ENCODE measurements at regions not wholly inside any gene's neighbourhood (a gene's known extent, or its start where the extent isn't known, plus 50 kb on each side); places are given as distances from the start of the nearest gene placed in this dataset.

DNA sequence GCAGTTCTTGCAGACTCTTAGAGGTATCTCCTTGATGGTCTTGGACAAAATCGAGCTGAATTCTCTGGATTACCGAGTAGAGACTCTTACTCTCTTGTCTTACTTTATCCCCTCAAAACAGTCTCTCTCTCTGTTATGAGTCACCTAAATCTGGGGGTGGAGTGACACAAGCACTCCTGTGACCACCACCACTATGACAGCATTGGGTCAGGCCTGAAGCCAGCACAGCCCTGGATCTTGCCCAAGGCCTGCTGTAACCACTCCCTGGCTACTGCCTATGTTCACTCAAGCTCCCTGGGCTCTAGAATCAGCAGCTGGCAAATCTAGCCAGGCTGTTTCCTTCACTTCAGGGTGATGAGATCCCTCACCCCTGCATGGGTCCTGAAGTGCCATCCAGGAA is 662.5 kb downstream of the LUZP2 start:
- CTCF ChIA-PET, result no interaction called here
- DNase-seq (ENCODE audit: low read depth), result no peak
- POLR2A ChIA-PET, result no interaction called here
- TF ChIP-seq, protein P1, sequence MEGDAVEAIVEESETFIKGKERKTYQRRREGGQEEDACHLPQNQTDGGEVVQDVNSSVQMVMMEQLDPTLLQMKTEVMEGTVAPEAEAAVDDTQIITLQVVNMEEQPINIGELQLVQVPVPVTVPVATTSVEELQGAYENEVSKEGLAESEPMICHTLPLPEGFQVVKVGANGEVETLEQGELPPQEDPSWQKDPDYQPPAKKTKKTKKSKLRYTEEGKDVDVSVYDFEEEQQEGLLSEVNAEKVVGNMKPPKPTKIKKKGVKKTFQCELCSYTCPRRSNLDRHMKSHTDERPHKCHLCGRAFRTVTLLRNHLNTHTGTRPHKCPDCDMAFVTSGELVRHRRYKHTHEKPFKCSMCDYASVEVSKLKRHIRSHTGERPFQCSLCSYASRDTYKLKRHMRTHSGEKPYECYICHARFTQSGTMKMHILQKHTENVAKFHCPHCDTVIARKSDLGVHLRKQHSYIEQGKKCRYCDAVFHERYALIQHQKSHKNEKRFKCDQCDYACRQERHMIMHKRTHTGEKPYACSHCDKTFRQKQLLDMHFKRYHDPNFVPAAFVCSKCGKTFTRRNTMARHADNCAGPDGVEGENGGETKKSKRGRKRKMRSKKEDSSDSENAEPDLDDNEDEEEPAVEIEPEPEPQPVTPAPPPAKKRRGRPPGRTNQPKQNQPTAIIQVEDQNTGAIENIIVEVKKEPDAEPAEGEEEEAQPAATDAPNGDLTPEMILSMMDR (IDR thresholded peaks at IDR 0.05; ENCODE audit: insufficient read depth, low read depth, low read length), result no peak
- Histone ChIP-seq H3K36me3 (ENCODE audit: control insufficient read depth, insufficient read depth, low read length) (no peaks in the 10 kb centered on the region), H3K4me3 (ENCODE audit: low read depth, low read length) (no peak overlapping the region), H3K27me3 (ENCODE audit: control insufficient read depth, insufficient read depth, low read length) (no peaks in the 10 kb centered on the region)

DNA sequence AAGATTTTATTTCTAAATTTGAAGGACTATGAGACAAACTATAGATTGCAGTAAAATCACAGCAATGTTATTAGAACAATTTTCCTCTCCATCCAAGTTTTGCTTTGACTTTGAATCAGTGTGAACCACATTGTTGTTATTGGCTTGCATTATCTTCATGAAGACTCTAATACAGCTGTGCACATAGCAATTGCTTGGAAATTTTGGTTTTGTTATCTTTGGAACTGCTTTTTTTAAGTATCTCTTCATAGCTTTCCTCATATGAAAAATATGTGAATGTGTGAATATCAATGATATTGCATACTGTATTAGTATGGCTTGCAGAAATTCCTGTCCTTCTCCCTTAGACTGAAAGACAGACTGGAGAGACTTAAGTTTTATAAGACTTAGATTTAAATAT is 666.6 kb downstream of the LUZP2 start:
- DNase-seq (ENCODE audit: low read depth), result no peak
- H3K27me3 ChIP-seq (ENCODE audit: control insufficient read depth, insufficient read depth, low read length), result no peaks in the 10 kb centered on the region
- POLR2A ChIA-PET, result no interaction called here
- TF ChIP-seq, protein P1 (IDR thresholded peaks at IDR 0.05; ENCODE audit: insufficient read depth, low read depth, low read length), result no peak
- no peak overlapping the region for H3K4me3 ChIP-seq (ENCODE audit: low read depth, low read length)
- H3K36me3 ChIP-seq (ENCODE audit: control insufficient read depth, insufficient read depth, low read length), result no peaks in the 10 kb centered on the region
- CTCF ChIA-PET, result no interaction called here

GRCh38 chr11:25180187-25180586 is 683.3 kb downstream of the LUZP2 start:
- no peak for DNase-seq (ENCODE audit: low read depth)
- no peak overlapping the region for H3K4me3 ChIP-seq (ENCODE audit: low read depth, low read length)
- no peaks in the 10 kb centered on the region for H3K27me3 ChIP-seq (ENCODE audit: control insufficient read depth, insufficient read depth, low read length)
- TF ChIP-seq, protein P1 (IDR thresholded peaks at IDR 0.05; ENCODE audit: insufficient read depth, low read depth, low read length), result no peak
- POLR2A ChIA-PET, result no interaction called here
- no peaks in the 10 kb centered on the region for H3K36me3 ChIP-seq (ENCODE audit: control insufficient read depth, insufficient read depth, low read length)
- CTCF ChIA-PET, result no interaction called here

GRCh38 chr11:25183411-25183810 is 686.6 kb downstream of the LUZP2 start:
- POLR2A ChIA-PET, result no interaction called here
- Histone ChIP-seq H3K4me3 (ENCODE audit: low read depth, low read length) (no peak overlapping the region), H3K36me3 (ENCODE audit: control insufficient read depth, insufficient read depth, low read length) (no peaks in the 10 kb centered on the region), H3K27me3 (ENCODE audit: control insufficient read depth, insufficient read depth, low read length) (no peaks in the 10 kb centered on the region)
- CTCF ChIA-PET, result no interaction called here
- TF ChIP-seq, protein P1 (IDR thresholded peaks at IDR 0.05; ENCODE audit: insufficient read depth, low read depth, low read length), result no peak
- DNase-seq (ENCODE audit: low read depth), result no peak

DNA sequence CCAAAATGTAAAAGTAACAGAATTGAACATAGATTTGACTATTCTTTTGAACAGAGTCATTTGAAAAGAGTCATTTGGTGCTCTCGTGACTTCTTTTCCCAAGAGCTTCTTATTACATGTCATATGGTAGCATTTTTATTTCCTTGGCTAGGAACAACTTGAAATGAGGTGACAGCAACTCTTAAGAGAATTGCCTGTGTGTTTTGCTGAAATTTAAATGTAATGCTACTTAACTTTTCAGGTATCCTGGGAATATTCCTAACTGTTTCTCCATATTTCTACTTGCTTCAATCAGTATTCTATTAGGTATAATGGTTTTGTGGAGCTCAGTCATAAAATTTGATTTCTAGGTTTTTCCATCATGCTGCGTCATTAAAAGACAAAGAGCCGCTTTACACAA is 700.7 kb downstream of the LUZP2 start:
- Histone ChIP-seq H3K4me3 (ENCODE audit: low read depth, low read length) (no peak overlapping the region), H3K36me3 (ENCODE audit: control insufficient read depth, insufficient read depth, low read length) (no peaks in the 10 kb centered on the region), H3K27me3 (ENCODE audit: control insufficient read depth, insufficient read depth, low read length) (no peaks in the 10 kb centered on the region)
- ChIA-PET CTCF (no interaction called here), POLR2A (no interaction called here)
- DNase-seq (ENCODE audit: low read depth), result no peak
- TF ChIP-seq, protein P1 (IDR thresholded peaks at IDR 0.05; ENCODE audit: insufficient read depth, low read depth, low read length), result no peak
